HG03575 (cell line): ENCODE measurements at regions not wholly inside any gene's neighbourhood (a gene's known extent, or its start where the extent isn't known, plus 50 kb on each side); places are given as distances from the start of the nearest gene placed in this dataset.
"Not testable (repeated sequence)": the region's sequence is repeated elsewhere in the genome, so short reads cannot be mapped to it uniquely, and the experiment has no call there.

Experiments
- ATAC-seq: cut with Tn5 transposase; IDR thresholded peaks from one replicate; pipeline ENCODE4 v1.9.1; 2021; ENCODE audit not compliant: unreplicated experiment, insufficient number of reproducible peaks, low FRiP score; ENCODE audit errors: extremely low read depth

DNA sequence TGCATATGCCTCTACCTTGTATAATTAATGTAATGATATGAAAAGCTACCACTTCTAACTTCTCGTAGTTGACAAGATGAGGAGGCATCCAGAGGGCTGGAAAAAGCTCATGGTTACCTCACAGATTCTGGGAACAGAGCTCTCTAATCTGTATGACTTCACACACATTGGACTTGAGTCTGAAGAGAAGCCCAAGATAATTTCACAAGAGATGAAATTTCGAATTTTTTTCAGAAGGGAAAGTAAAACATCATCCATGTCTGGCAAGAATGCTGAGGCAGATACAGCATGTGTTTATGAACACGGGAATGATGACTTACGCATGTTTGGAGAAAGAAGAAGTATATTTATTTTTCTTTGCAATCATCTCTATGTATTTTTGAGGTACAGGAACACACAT, 141.8 kb upstream of the TENT5A start:
- no peak for ATAC-seq

GRCh38 chr6:81892891-81893290, 140.4 kb upstream of the TENT5A start:
- ATAC-seq = no peak

DNA sequence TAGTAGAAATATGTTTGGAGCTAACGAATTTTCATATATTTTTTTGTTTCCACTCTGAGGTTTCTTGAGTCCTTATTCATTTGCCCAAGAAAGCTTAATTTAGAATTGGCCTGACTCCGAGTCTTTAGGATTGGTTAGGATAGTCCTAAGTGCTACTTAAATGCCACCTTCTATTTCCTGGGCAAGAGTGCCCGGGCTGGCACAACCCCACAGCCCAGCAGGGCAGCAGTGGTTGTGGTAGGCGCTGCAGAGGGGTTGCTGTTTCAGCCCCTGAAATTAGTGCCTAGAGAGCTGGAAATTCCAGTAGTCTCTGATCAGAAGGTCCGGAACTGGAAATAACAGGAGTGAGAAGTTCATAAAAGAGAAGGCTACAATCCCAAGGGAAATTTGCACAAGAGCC, 139.4 kb upstream of the TENT5A start:
- ATAC-seq = no peak

GRCh38 chr6:81890846-81891245, 138.4 kb upstream of the TENT5A start:
- ATAC-seq = no peak

DNA sequence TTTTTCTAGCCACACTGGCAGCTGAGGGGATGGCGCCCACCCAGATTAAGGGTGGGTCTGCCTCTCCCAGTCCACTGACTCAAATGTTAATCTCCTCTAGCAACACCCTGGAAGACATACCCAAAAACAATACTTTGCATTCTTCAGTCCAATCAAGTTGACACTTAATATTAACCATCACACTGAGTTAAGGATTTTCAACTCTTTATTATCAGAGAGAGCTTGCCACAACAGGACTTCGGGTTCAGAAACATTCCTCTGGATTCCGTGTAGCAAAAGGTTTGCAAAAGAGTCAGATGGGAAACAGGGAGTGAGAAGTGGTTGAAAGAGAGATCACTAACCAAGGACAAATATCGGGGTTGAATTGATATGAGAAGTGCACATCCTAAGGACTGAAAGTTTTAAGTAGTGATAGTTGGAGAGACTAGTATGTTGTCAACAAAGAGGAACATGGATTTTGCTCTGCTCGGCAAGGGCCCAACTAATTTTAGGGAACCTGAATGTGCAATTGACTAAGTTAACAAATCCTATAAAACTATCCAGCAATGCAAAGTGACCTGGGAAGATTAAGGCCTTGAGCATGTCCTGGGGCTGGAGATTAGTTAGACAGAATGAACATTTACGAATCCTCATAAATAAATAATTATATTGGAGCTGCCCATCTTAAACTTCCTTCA, 137.0 kb upstream of the TENT5A start:
- ATAC-seq = no peak

DNA sequence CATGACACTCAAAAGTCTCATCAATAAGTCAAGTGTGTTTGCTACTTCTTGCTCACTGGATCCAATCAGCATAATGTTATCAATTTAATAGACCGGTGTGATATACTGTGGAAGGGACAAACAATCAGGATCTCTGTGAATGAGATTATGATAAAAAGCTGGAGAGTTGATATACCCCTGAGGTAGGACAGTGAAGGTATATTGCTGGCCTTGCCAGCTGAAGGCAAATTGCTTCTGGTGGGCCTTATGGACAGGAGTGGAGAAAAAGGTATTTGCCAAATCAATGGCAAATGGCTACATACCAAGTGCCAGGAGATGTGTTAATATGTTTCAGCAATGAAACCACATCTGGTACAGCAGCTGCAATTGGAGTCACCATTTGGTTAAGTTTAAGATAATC, 134.4 kb upstream of the TENT5A start:
- not testable (repeated sequence) for ATAC-seq

DNA sequence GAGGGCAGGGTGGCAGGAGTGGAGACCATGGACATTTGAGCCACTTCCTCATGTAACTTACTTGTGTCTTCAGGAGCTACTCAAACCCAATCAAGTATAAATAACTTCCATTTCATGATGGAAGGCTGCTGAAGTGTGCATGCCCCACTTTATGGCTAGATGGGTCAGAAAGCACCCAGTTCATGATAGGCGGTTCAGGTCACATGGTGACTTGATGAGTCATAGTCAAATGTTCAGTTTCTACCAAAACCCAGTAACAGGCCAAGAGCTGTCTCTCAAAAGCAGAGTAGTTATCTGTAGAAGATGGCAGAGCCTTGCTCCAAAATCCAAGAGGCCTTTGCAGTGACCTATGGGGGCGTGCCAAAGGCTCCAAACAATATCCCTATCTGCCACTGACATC, 133.7 kb upstream of the TENT5A start:
- no peak for ATAC-seq

DNA sequence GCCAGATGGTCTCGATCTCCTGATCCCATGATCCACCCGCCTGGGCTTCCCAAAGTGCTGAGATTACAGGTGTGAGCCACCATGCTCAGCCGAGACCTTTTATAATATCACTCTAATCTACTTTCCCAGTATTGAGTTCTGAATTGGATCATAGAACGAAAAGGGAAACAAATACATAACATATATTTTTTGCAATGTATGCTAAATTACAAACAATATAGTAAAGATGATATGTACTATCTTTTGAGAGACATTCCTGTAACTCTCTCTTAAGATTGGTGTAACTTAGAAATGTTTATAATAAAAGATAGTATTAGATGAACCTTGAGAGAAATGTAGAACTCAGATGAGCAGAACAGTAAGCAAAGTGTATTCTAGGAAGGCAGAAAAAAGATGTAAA, 129.2 kb upstream of the TENT5A start:
- no peak for ATAC-seq

- ATAC-seq = no peak
These were observed 126.0 kb upstream of the TENT5A start for GRCh38 chr6:81878479-81878878.

DNA sequence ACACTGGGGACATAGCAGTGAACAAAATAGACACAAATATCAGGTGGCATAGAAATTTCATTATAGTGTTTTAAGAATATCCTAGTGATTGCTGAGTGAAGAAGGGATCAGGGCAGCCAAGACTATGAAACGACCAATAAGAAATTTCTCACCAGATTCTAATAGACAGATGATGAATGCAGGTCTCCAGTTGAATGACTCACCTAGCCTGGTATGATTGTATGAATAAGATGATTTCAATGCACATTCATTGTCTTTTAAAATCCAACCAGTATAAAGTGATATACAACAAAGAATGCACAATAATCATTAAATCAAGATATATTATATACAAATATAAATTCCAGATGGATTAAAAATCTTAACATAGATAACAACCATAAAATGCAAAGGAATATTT, 124.5 kb upstream of the TENT5A start:
- ATAC-seq = no peak

GRCh38 chr6:81875782-81876293, 123.4 kb upstream of the TENT5A start:
- ATAC-seq = no peak

GRCh38 chr6:81869749-81870508, 117.4 kb upstream of the TENT5A start:
- ATAC-seq = not testable (repeated sequence)

GRCh38 chr6:81865712-81866111, 113.2 kb upstream of the TENT5A start:
- no peak for ATAC-seq

DNA sequence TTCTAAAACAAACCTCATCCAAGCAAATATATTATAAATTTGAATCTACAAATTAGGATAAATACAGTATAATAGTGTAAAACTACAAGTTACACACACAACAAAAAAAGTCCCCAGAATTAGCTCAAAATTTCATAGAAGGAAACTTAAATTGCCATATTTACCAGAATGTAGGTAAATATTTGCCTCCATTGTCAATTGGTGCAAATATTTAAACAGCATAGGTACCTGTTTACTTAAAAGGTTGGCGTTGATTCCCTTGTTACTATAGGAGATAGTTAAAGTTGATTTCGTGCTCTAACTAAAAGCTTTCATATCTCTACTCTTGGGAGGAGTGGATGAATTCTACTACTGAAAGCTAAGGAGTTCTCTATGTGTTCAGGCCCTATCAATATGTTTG, 111.6 kb upstream of the TENT5A start:
- no peak for ATAC-seq

DNA sequence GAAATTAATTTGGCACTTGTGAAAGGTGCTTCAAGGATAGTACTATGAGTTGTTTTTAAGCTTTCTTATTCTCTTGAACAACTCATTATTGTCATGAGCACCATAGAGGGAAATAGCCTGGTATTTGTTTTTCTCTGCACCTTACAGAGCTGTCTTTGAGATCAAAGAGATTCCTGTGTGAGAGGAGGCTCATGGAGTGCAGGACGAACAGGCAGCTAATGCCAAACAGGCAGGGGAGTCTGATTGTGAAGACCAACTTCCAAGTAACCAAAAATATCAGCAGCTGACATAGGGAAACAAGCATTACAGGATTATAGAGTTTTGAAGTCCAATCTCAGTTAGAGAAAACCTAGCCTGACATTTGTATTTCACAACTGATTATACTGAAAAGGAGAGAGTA, 110.6 kb upstream of the TENT5A start:
- no peak for ATAC-seq

DNA sequence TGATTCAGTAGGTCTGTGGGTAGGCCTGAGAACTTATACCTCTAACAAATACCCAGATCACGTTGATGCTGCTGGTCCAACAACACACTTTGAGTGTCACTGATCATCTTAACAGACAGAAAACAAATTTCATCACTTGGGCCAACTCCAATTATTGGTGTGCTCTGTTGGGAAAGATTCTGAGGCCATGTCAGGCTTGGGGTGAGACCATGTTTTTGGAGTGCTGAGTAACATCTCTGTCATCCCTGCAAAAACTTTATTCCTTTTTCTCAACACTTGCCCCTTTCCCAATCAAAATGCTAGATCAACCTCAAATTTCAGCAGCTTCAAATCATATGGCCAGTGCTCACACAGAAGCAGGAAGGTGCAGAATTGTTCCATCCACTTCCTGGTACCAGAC, 108.8 kb upstream of the TENT5A start:
- no peak for ATAC-seq

- ATAC-seq = no peak
These were observed 107.4 kb upstream of the TENT5A start for GRCh38 chr6:81859884-81860283.

- no peak for ATAC-seq
These were observed 105.3 kb upstream of the TENT5A start for GRCh38 chr6:81857812-81858211.

- no peak for ATAC-seq
These were observed 104.4 kb upstream of the TENT5A start for GRCh38 chr6:81856872-81857271.

DNA sequence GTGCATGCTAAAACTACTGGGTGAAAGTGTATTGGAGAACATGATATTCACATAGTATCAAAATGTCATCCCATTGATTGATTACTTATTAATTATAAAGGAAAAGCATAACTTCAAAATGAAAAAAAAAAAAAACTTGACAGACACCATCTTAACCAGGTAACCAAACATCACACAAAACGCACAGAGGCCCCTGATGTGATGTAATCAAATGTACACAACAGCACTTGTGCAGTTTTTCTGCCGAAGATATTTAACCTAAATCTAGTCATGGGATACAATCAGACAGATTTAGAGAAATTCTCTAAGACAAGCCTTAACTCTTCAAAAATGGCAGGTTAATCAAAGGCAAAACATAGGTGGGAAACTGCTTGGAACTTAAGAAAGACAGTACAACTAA, 102.0 kb upstream of the TENT5A start:
- no peak for ATAC-seq

GRCh38 chr6:81853975-81854374, 101.5 kb upstream of the TENT5A start:
- ATAC-seq = no peak
